ENCODE measurements at regions not wholly inside any gene's neighbourhood (a gene's known extent, or its start where the extent isn't known, plus 50 kb on each side); places are given as distances from the start of the nearest gene placed in this dataset.

DNA sequence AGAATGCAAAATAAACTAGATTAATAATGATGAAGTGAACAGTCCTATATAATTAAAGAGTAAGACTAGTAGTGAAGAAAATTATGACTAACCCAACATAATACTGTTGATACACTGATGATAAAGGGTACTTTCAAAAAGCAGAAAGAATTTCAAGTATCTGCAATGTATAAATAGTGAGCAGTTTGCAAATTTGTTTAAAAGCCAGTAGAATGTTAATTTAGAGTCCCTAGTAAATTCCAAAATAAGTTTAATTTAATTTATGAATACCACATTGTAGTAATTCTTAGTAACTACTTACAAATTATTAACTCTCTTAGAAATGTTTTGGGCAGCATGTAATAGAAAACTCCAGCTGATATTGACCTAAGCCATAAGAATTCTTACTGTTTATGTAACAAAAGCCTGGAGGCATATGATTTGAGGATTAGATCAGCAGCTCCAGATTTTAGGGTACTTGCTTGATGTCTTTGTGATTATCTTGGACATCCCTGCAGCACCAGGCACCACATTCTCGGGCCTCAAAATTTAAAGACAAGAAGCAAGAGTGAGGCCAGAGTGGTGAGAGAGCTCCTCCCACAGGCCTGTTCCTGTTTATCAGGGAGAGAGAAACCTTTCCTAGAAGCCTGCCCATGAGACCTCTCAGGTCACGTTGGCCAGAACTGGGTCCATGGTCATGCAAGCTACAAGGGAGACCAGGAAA is 67.6 kb upstream of the TDRD3 start:
- Histone ChIP-seq H3K9me3 (no peaks in the 10 kb centered on the region), H3K27ac (no peak overlapping the region), H3K27me3 (no peaks in the 10 kb centered on the region), H3K36me3 (no peaks in the 10 kb centered on the region), H3K4me3 (replicated peaks in 1 of 3) (no peak overlapping the region), H3K4me1 (no peaks in the 10 kb centered on the region)
- DNase-seq: no peak
- WGBS, 2 donors: 38 to 39% methylated on average over 2 of the region's 2 CpGs
- TF ChIP-seq, protein P1, sequence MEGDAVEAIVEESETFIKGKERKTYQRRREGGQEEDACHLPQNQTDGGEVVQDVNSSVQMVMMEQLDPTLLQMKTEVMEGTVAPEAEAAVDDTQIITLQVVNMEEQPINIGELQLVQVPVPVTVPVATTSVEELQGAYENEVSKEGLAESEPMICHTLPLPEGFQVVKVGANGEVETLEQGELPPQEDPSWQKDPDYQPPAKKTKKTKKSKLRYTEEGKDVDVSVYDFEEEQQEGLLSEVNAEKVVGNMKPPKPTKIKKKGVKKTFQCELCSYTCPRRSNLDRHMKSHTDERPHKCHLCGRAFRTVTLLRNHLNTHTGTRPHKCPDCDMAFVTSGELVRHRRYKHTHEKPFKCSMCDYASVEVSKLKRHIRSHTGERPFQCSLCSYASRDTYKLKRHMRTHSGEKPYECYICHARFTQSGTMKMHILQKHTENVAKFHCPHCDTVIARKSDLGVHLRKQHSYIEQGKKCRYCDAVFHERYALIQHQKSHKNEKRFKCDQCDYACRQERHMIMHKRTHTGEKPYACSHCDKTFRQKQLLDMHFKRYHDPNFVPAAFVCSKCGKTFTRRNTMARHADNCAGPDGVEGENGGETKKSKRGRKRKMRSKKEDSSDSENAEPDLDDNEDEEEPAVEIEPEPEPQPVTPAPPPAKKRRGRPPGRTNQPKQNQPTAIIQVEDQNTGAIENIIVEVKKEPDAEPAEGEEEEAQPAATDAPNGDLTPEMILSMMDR (IDR thresholded peaks at IDR 0.05): no peak
- TF ChIP-seq POLR2A (IDR thresholded peaks at IDR 0.05): no peak
- intact Hi-C loops (cut with DNase I): no loop called here

DNA sequence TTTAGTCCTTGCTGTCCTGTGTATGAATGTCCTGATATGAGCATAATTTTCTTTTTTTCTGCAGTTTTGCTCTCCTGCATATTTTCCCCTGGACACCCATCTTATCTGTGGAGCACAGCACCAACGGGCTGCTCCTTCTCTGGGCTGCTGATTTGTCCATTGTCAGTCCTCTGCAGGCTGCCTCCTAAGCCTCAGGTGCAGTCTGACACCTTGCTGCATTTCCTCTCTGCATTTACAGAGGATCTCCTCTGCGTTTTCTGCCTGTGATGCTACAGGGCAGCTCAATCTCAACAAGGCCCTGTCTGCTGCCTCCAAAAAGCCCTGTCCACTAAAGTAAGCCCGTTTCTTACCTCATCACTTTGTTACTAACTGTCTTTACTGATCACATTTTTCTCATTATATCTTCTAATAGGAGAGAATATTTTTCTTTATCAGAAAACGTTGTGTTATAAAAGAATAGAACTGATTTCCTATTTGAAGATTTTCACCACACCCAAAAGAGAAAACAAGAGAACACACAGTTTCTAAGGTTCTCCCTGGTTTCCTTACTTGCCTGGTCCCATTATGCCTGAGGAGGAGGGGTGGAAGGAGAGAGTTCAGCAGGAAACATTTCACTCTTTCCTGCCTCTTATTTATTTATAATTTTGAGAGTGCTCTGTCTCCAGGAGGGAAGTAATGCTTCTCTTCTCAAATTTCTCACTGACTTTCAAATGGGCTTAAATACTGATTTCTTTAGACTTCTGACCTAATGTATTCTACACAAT is 65.6 kb upstream of the TDRD3 start:
- no peak for TF ChIP-seq POLR2A (IDR thresholded peaks at IDR 0.05)
- TF ChIP-seq, protein P1 (IDR thresholded peaks at IDR 0.05): no peak
- Histone ChIP-seq H3K4me1 (no peaks in the 10 kb centered on the region), H3K4me3 (replicated peaks in 1 of 3) (no peak overlapping the region), H3K36me3 (no peaks in the 10 kb centered on the region), H3K27me3 (no peaks in the 10 kb centered on the region), H3K9me3 (no peaks in the 10 kb centered on the region), H3K27ac (no peak overlapping the region)
- DNase-seq: no peak
- 45 to 58% methylated on average over 4 of the region's 4 CpGs for WGBS, 2 donors
- intact Hi-C loops (cut with DNase I): no loop called here

DNA sequence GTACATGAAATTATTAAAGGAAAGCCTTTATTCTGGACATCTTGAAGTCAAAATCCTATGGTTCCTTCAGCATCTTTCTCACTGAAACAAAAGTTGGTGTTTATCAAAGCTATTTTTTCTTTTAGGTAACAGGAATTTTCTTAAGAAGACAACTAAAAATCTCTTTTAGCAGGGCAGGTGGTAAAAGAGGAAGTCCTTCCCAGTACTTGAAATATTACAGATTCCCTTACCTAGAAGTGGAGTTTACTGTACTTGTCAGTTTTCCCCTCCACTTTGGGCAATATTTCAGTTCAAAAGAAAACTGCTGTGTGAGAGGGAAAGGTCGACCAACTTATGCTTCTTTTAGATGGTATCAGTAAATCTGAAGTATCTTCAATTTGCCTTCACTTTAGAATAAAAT is 64.3 kb upstream of the TDRD3 start:
- intact Hi-C loops (cut with DNase I): no loop called here
- DNase-seq: no peak
- 23 to 32% methylated on average over 1 of the region's 1 CpG for WGBS, 2 donors
- Histone ChIP-seq H3K4me3 (replicated peaks in 1 of 3) (no peak overlapping the region), H3K4me1 (no peaks in the 10 kb centered on the region), H3K27ac (no peak overlapping the region), H3K36me3 (no peaks in the 10 kb centered on the region), H3K27me3 (no peaks in the 10 kb centered on the region), H3K9me3 (no peaks in the 10 kb centered on the region)
- TF ChIP-seq, protein P1 (IDR thresholded peaks at IDR 0.05): no peak
- TF ChIP-seq POLR2A (IDR thresholded peaks at IDR 0.05): no peak

DNA sequence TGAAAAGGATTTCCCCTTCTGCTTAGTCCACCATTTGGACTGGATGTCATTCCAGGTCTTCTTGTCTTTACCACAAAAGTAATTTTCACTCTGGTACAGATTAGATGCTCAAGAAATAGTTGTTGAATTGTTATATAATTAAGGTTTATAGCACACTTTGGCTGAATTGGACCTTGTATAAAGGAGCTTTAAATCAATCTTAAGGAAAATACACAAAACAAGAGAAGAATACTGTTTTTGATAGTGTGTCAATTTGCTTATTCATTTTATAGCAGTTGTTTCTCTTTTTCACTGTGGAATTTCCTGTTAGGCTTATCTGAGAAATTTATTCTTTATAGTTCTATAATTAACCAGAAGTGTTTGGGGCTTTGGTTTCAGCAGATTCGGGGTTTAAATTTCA is 62.7 kb upstream of the TDRD3 start:
- TF ChIP-seq, protein P1 (IDR thresholded peaks at IDR 0.05): no peak
- TF ChIP-seq POLR2A (IDR thresholded peaks at IDR 0.05): no peak
- Histone ChIP-seq H3K27ac (no peak overlapping the region), H3K36me3 (no peaks in the 10 kb centered on the region), H3K4me1 (no peaks in the 10 kb centered on the region), H3K27me3 (no peaks in the 10 kb centered on the region), H3K4me3 (replicated peaks in 1 of 3) (no peak overlapping the region), H3K9me3 (no peaks in the 10 kb centered on the region)
- no peak for DNase-seq
- intact Hi-C loops (cut with DNase I): no loop called here
- WGBS, 2 donors: 74 to 79% methylated on average over 1 of the region's 1 CpG

DNA sequence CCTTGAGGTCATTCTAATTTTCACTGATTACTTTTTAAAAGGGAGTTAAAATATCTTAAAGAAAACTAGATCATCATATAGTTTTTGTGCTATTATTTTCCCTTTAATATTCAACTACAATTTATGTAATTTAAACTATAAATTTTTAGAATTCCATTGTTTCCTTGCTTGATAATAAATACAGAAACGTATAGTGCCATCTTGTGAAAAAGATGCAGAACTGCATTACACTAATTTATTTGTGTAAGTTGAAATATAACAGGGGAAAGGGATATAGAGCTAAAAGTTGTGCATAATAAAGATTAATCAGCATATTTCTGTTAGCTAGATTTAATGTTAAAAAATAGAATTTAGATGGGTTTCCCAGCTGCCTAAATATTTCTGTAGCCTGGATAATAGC is 61.5 kb upstream of the TDRD3 start:
- no peak overlapping the region for H3K4me3 ChIP-seq (replicated peaks in 1 of 3)
- no peak for TF ChIP-seq POLR2A (IDR thresholded peaks at IDR 0.05)
- TF ChIP-seq, protein P1 (IDR thresholded peaks at IDR 0.05): peak in 4 of 6 experiments; percentile 23 to 68 (median 50)
- H3K9me3 ChIP-seq: no peaks in the 10 kb centered on the region
- intact Hi-C loops (cut with DNase I): no loop called here
- H3K27ac ChIP-seq: no peak overlapping the region
- no peaks in the 10 kb centered on the region for H3K4me1 ChIP-seq
- no peak for DNase-seq
- WGBS, 2 donors: 0 to 2% methylated on average over 1 of the region's 1 CpG
- no peaks in the 10 kb centered on the region for H3K27me3 ChIP-seq
- no peaks in the 10 kb centered on the region for H3K36me3 ChIP-seq
